ENCODE measurements at regions not wholly inside any gene's neighbourhood (a gene's known extent, or its start where the extent isn't known, plus 50 kb on each side); places are given as distances from the start of the nearest gene placed in this dataset.

DNA sequence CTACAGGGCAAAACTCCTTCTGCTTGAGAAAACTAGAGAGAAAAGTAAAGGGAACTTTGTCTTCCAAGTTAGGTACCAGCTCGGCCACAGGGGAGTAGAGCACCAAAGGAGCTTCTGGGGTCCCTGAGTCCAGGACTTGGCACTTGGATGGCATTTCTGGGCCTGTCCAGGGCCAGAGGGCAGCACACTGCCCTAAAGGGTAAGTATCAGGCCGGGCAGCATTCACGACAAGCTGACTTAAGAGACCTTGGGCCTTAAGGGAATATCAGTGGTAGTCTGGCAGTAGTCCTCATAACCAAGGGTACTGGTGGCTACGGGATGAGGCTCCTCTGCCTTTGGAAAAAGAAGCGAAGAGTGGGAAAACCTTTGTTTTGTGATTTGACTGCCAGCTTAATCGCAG is 632.7 kb downstream of the KLHL13 start:
- H3K36me3 ChIP-seq: no peaks in the 10 kb centered on the region
- intact Hi-C loops (cut with DNase I): no loop called here
- WGBS (ENCODE audit: insufficient coverage, low coverage, low lambda C conversion rate, missing lambda C conversion rate): 63% methylated on average over 5 of the region's 6 CpGs
- no peak for TF ChIP-seq POLR2A (IDR thresholded peaks at IDR 0.05)
- TF ChIP-seq, protein P1, sequence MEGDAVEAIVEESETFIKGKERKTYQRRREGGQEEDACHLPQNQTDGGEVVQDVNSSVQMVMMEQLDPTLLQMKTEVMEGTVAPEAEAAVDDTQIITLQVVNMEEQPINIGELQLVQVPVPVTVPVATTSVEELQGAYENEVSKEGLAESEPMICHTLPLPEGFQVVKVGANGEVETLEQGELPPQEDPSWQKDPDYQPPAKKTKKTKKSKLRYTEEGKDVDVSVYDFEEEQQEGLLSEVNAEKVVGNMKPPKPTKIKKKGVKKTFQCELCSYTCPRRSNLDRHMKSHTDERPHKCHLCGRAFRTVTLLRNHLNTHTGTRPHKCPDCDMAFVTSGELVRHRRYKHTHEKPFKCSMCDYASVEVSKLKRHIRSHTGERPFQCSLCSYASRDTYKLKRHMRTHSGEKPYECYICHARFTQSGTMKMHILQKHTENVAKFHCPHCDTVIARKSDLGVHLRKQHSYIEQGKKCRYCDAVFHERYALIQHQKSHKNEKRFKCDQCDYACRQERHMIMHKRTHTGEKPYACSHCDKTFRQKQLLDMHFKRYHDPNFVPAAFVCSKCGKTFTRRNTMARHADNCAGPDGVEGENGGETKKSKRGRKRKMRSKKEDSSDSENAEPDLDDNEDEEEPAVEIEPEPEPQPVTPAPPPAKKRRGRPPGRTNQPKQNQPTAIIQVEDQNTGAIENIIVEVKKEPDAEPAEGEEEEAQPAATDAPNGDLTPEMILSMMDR (IDR thresholded peaks at IDR 0.05): no peak
- no peak overlapping the region for H3K27ac ChIP-seq
- no peaks in the 10 kb centered on the region for H3K27me3 ChIP-seq
- H3K4me1 ChIP-seq: no peaks in the 10 kb centered on the region
- no peak for DNase-seq
- H3K4me3 ChIP-seq: no peak overlapping the region
- no peak for ATAC-seq
- no peaks in the 10 kb centered on the region for H3K9me3 ChIP-seq

DNA sequence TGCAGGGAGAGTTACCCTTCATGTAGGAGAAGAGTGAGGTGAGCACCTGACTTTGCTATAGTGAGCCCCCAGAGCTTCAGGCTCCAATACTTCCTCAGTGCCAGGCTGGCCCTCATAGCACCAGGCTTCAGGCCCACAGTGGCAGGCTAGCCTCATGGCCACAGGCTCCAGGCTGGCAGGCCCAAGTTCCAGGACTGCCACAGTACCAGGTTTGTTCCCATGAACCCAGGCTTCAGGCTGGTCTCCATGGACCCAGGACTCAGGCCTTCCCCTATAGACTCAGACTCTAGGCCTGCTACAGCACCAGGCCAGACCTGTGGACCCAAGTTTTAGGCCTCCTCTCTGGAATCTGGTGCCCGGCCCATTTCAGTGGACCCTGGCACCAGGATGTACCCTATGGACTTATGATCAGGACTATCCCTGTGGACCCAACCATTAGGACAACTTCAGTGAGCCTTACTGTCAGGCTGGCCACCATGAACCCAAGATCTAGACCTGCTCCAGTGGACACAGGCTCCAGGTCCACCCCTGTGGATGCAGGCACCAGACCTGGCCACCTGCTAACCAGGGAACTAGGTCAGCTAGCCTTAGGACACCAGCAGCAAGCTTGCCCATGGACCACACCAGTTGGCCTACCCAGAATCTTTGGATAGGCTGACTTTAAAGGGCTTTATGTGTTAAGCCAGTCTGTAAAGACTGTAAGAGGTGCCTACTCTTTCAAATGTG is 658.2 kb downstream of the KLHL13 start:
- DNase-seq (no peak), ATAC-seq (peak in 1 of 4 donors; percentile 18)
- intact Hi-C loops (cut with DNase I): no loop called here

DNA sequence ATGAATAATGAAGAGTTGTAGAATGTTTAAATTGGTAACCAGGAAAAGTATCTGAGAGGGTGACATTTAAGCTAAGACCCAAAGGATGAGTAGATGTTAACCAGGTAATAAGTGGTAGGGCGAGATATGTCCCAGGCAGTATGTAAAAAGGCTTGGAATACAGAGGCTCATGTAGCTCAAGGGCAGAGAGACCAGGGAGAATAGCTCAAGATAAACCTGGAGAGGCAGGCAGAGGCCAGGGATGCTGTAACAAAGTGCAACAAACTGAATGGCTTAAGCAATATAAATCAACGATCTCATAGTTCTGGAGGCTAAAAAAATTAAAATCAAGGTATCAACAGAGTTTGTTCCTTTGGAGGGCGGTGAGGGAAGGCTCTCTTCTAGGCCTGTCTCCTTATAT is 660.8 kb downstream of the KLHL13 start:
- no peaks in the 10 kb centered on the region for H3K4me1 ChIP-seq
- DNase-seq (no peak), ATAC-seq (no peak)
- H3K36me3 ChIP-seq: no peaks in the 10 kb centered on the region
- TF ChIP-seq, protein P1 (IDR thresholded peaks at IDR 0.05): no peak
- no peak for TF ChIP-seq POLR2A (IDR thresholded peaks at IDR 0.05)
- intact Hi-C loops (cut with DNase I): no loop called here
- no peak overlapping the region for H3K27ac ChIP-seq
- WGBS (ENCODE audit: insufficient coverage, low coverage, low lambda C conversion rate, missing lambda C conversion rate): 93% methylated on average over 3 of the region's 3 CpGs
- H3K4me3 ChIP-seq: no peak overlapping the region
- no peaks in the 10 kb centered on the region for H3K9me3 ChIP-seq
- no peaks in the 10 kb centered on the region for H3K27me3 ChIP-seq

More for the DNA sequence above, 658.2 kb downstream of the KLHL13 start:
- Histone ChIP-seq H3K4me1 (no peaks in the 10 kb centered on the region), H3K9me3 (no peaks in the 10 kb centered on the region), H3K27me3 (no peaks in the 10 kb centered on the region), H3K4me3 (no peak overlapping the region), H3K36me3 (no peaks in the 10 kb centered on the region), H3K27ac (no peak overlapping the region)
- no CpG with 5 or more reads among the region's 1 CpG for WGBS (ENCODE audit: insufficient coverage, low coverage, low lambda C conversion rate, missing lambda C conversion rate)
- TF ChIP-seq, protein P1 (IDR thresholded peaks at IDR 0.05): no peak
- TF ChIP-seq POLR2A (IDR thresholded peaks at IDR 0.05): no peak

DNA sequence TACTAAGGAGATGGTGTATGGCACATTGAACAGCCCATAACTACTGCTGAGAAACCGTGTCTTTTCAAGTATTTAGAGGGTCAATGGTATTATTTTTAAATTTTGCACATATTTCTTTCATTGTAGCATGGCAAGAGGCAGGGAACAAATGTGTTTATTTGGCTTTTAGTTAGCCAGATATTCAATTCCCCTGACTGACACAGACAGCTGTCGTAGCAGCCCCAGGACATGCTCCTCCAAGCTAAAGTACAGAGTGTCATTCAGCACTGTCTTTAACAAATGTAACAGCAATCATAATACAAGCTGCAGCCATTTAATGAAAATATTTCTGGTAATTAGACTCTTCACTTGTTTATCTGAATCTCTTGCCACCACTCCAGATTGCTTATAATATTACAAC is 687.1 kb downstream of the KLHL13 start:
- H3K27ac ChIP-seq: no peak overlapping the region
- H3K4me3 ChIP-seq: no peak overlapping the region
- H3K4me1 ChIP-seq: no peaks in the 10 kb centered on the region
- no peaks in the 10 kb centered on the region for H3K27me3 ChIP-seq
- no peak for DNase-seq
- no peaks in the 10 kb centered on the region for H3K36me3 ChIP-seq
- 45% methylated on average over 2 of the region's 2 CpGs for WGBS (ENCODE audit: insufficient coverage, low coverage, low lambda C conversion rate, missing lambda C conversion rate)
- no peak for ATAC-seq
- H3K9me3 ChIP-seq: no peaks in the 10 kb centered on the region
- intact Hi-C loops (cut with DNase I): no loop called here
- TF ChIP-seq, protein P1 (IDR thresholded peaks at IDR 0.05): no peak
- TF ChIP-seq POLR2A (IDR thresholded peaks at IDR 0.05): no peak

Measured in right lobe of liver (tissue), 6 donors.